Liver (tissue), 8 donors: ENCODE measurements at regions not wholly inside any gene's neighbourhood (a gene's known extent, or its start where the extent isn't known, plus 50 kb on each side); places are given as distances from the start of the nearest gene placed in this dataset.

Source experiments
- DNase-seq: peaks from one replicate; pipeline ENCODE4 v3.0.0-alpha.2; 2017; ENCODE audit warnings: low spot score
- H3K27ac ChIP-seq, 2 donors: one replicate each; pipeline ENCODE4 v1.7.0; 2013; ENCODE audit warnings: inconsistent platforms in 2 of 2, low read length in 2 of 2, control low read depth in 1 of 2, low read depth in 1 of 2, mild to moderate bottlenecking in 1 of 2
- H3K27me3 ChIP-seq, 4 donors: one replicate each; pipeline versions ENCODE4 v1.6.1 to v1.7.0; 2013; ENCODE audit warnings: low read length in 3 of 4, inconsistent platforms in 1 of 4, mild to moderate bottlenecking in 1 of 4, moderate library complexity in 1 of 4; ENCODE audit not compliant: control insufficient read depth in 4 of 4, insufficient read depth in 4 of 4
- H3K36me3 ChIP-seq, 4 donors: one replicate each; pipeline versions ENCODE4 v1.6.1 to v1.7.0; 2013; ENCODE audit warnings: low read length in 3 of 4, mild to moderate bottlenecking in 3 of 4, low read depth in 1 of 4, moderate library complexity in 1 of 4; ENCODE audit not compliant: control insufficient read depth in 4 of 4, insufficient read depth in 3 of 4
- H3K4me1 ChIP-seq, 4 donors: one replicate each; pipeline versions ENCODE4 v1.6.1 to v1.7.0; 2013; ENCODE audit warnings: low read length in 3 of 4, mild to moderate bottlenecking in 3 of 4, moderate library complexity in 1 of 4; ENCODE audit not compliant: control insufficient read depth in 4 of 4, insufficient read depth in 4 of 4
- H3K4me3 ChIP-seq, 3 donors: one replicate each; pipeline versions ENCODE4 v1.6.1 to v1.7.0; 2013; ENCODE audit warnings: low read length in 3 of 3, control low read depth in 1 of 3, low read depth in 1 of 3, mild to moderate bottlenecking in 1 of 3
- H3K9ac ChIP-seq, 2 donors: one replicate each; pipeline ENCODE4 v1.7.0; 2013; ENCODE audit warnings: low read length in 2 of 2, mild to moderate bottlenecking in 2 of 2, moderate library complexity in 2 of 2, control low read depth in 1 of 2, low read depth in 1 of 2
- H3K9me3 ChIP-seq, 4 donors: one replicate each; pipeline versions ENCODE4 v1.6.1 to v1.7.0; 2013; ENCODE audit warnings: low read length in 3 of 4; ENCODE audit not compliant: control insufficient read depth in 4 of 4
- CTCF ChIP-seq: fragments of 150-350 bp; IDR thresholded peaks from 2 replicates; pipeline ENCODE4 v1.5.1; 2017; ENCODE audit warnings: improper control_type of control experiment, low read depth, low read length; ENCODE audit not compliant: missing input control
- EGR1 ChIP-seq, 2 donors: IDR thresholded peaks; 2 replicates each; pipeline ENCODE4 v1.6.1; 2016 to 2018; ENCODE audit warnings: antibody characterized with exemption in 2 of 2, low read depth in 2 of 2
- FOXA1 ChIP-seq: IDR thresholded peaks from 2 replicates; pipeline ENCODE4 v1.6.1; 2016; ENCODE audit warnings: antibody characterized with exemption
- FOXA2 ChIP-seq: IDR thresholded peaks from 2 replicates; pipeline ENCODE4 v1.6.1; 2016; ENCODE audit warnings: antibody characterized with exemption
- GABPA ChIP-seq, 2 donors: IDR thresholded peaks in 1 of 2; conservative IDR thresholded peaks in 1 of 2; 2 replicates each; pipeline ENCODE4 v1.6.1; 2016; ENCODE audit warnings: antibody characterized with exemption in 2 of 2, mild to moderate bottlenecking in 1 of 2, moderate library complexity in 1 of 2
- HNF4A ChIP-seq, 2 donors: conservative IDR thresholded peaks; 2 replicates each; pipeline ENCODE4 v1.6.1; 2016; ENCODE audit warnings: antibody characterized with exemption in 2 of 2, mild to moderate bottlenecking in 2 of 2
- HNF4G ChIP-seq: IDR thresholded peaks from 2 replicates; pipeline ENCODE4 v1.6.1; 2016; ENCODE audit warnings: antibody characterized with exemption
- JUND ChIP-seq, 2 donors: IDR thresholded peaks; 2 replicates each; pipeline ENCODE4 v1.6.1; 2016; ENCODE audit warnings: antibody characterized with exemption in 2 of 2
- NR2F2 ChIP-seq: IDR thresholded peaks from 2 replicates; pipeline ENCODE4 v1.6.1; 2016; ENCODE audit warnings: antibody characterized with exemption
- RAD21 ChIP-seq, 2 donors: IDR thresholded peaks; 2 replicates each; pipeline ENCODE4 v1.6.1; 2016; ENCODE audit warnings: antibody characterized with exemption in 2 of 2, mild to moderate bottlenecking in 2 of 2
- REST ChIP-seq: IDR thresholded peaks from 2 replicates; pipeline ENCODE4 v1.6.1; 2016; ENCODE audit warnings: antibody characterized with exemption, mild to moderate bottlenecking
- RXRA ChIP-seq, 2 donors: IDR thresholded peaks; 2 replicates each; pipeline ENCODE4 v1.6.1; 2017 to 2018; ENCODE audit warnings: antibody characterized with exemption in 2 of 2, mild to moderate bottlenecking in 1 of 2
- SP1 ChIP-seq: IDR thresholded peaks from 2 replicates; pipeline ENCODE4 v1.6.1; 2018; ENCODE audit warnings: antibody characterized with exemption, mild to moderate bottlenecking
- TAF1 ChIP-seq: conservative IDR thresholded peaks from 2 replicates; pipeline ENCODE4 v1.6.1; 2016; ENCODE audit warnings: antibody characterized with exemption, mild to moderate bottlenecking
- YY1 ChIP-seq: IDR thresholded peaks from 2 replicates; pipeline ENCODE4 v1.6.1; 2016; ENCODE audit warnings: antibody characterized with exemption, mild to moderate bottlenecking
- ZBTB33 ChIP-seq: IDR thresholded peaks from 2 replicates; pipeline ENCODE4 v1.6.1; 2016; ENCODE audit warnings: antibody characterized with exemption
- WGBS: extraction: QIAGEN DNeasy Blood & Tissue Kit; methylation state at CpG from one replicate; pipeline ENCODE4 v1.1.7; 2013; 5-methylcytosine and 5-hydroxymethylcytosine counted together
- donor health status: healthy.
- donor health status: healthy.
- donor health status: healthy.
- donor health status: healthy.
- donor health status: healthy.

- Histone ChIP-seq H3K4me1 (no peaks in the 10 kb centered on the region), H3K27ac (no peak overlapping the region), H3K9ac (no peak overlapping the region), H3K27me3 (no peaks in the 10 kb centered on the region), H3K4me3 (no peak overlapping the region), H3K9me3 (peaks cover 0 to 2% (median 2%) of the 10 kb centered on the region in 4 donors), H3K36me3 (no peaks in the 10 kb centered on the region)
- TF ChIP-seq FOXA2 (no peak), HNF4G (no peak), RXRA (IDR thresholded peaks at IDR 0.05) (no peak), FOXA1 (no peak), NR2F2 (no peak), JUND (IDR thresholded peaks at IDR 0.05) (no peak), REST (no peak), RAD21 (IDR thresholded peaks at IDR 0.05) (no peak), ZBTB33 (no peak), GABPA (IDR thresholded peaks at IDR 0.05 in 1 of 2, conservative IDR thresholded peaks at IDR 0.05 in 1 of 2) (no peak)
- WGBS, result 79% methylated on average over 11 of the region's 11 CpGs
- DNase-seq, result peak; percentile 22
Measured at GRCh38 chr5:2894736-2895135, 143.3 kb upstream of the IRX2 start.

- TF ChIP-seq FOXA1, result no peak
- no peak for TF ChIP-seq RXRA (IDR thresholded peaks at IDR 0.05)
- TF ChIP-seq HNF4A (conservative IDR thresholded peaks at IDR 0.05), result no peak
- TF ChIP-seq CTCF, result no peak
- TF ChIP-seq NR2F2, result no peak
- TF ChIP-seq EGR1 (IDR thresholded peaks at IDR 0.05; ENCODE audit: low read depth in 2 of 2), result no peak
- no peak for TF ChIP-seq GABPA (IDR thresholded peaks at IDR 0.05 in 1 of 2, conservative IDR thresholded peaks at IDR 0.05 in 1 of 2)
- no peak for TF ChIP-seq YY1
- TF ChIP-seq ZBTB33, result no peak
- no peak for TF ChIP-seq SP1
- TF ChIP-seq TAF1, result no peak
- TF ChIP-seq RAD21 (IDR thresholded peaks at IDR 0.05), result no peak
- no peak for TF ChIP-seq REST
- peaks cover 0 to 2% (median 2%) of the 10 kb centered on the region in 4 donors for H3K9me3 ChIP-seq
- DNase-seq, result no peak
- no peak overlapping the region for H3K9ac ChIP-seq
- H3K4me1 ChIP-seq, result no peaks in the 10 kb centered on the region
- no peak overlapping the region for H3K27ac ChIP-seq
- 90% methylated on average over 12 of the region's 12 CpGs for WGBS
- no peaks in the 10 kb centered on the region for H3K36me3 ChIP-seq
- no peak overlapping the region for H3K4me3 ChIP-seq
- H3K27me3 ChIP-seq, result no peaks in the 10 kb centered on the region
Measured at GRCh38 chr5:2894316-2894715, 142.8 kb upstream of the IRX2 start.
